Caco-2 (cell line): ENCODE measurements at regions not wholly inside any gene's neighbourhood (a gene's known extent, or its start where the extent isn't known, plus 50 kb on each side); places are given as distances from the start of the nearest gene placed in this dataset.

Experiments used
- BruUV-seq: library from RNA; stranded (reverse); fragments of 400-500 nt; replicated peaks from 2 replicates; lab custom pipeline; 2021; lab: Mats Ljungman, UMichigan
- CTCF ChIA-PET: fragments of 300-600 bp; sonication (Branson Sonifier 250); formaldehyde crosslinking; loops from one replicate; lab custom pipeline; 2022; ENCODE audit warnings: antibody characterized with exemption; lab: Charles Lee
- POLR2A ChIA-PET: fragments of 300-600 bp; sonication (Branson Sonifier 250); formaldehyde crosslinking; loops from one replicate; lab custom pipeline; 2022; ENCODE audit warnings: antibody characterized with exemption; lab: Charles Lee
- DNase-seq, 2 experiments: peaks; one replicate each; pipeline versions ENCODE4 v3.0.0 to v3.0.0-alpha.2; 2020 to 2022
- H3K27me3 ChIP-seq: replicated peaks from 2 replicates; pipeline ENCODE4 v1.6.0; 2011; ENCODE audit warnings: low read length; ENCODE audit not compliant: control insufficient read depth, insufficient read depth
- H3K36me3 ChIP-seq: 2 replicates; pipeline ENCODE4 v1.5.1; 2011; ENCODE audit warnings: low read length; ENCODE audit not compliant: control insufficient read depth, insufficient read depth
- H3K4me1 ChIP-seq: fragments of 250-450 bp; sonication (Bioruptor Pico); 2 replicates; pipeline ENCODE4 v1.5.1; 2020; ENCODE audit warnings: mild to moderate bottlenecking
- H3K4me3 ChIP-seq: 2 replicates; pipeline ENCODE4 v1.5.1; 2011; ENCODE audit warnings: low read depth, mild to moderate bottlenecking, control low read depth, low read length
- H3K9me3 ChIP-seq: fragments of 250-450 bp; sonication (Bioruptor Pico); 2 replicates; pipeline ENCODE4 v1.5.1; 2020; ENCODE audit warnings: mild to moderate bottlenecking, moderate library complexity
- H3K27ac Mint-ChIP-seq: one replicate; pipeline ENCODE4 v1.8.0; 2022; ENCODE audit warnings: mixed read lengths; ENCODE audit not compliant: unreplicated experiment
- H3K27me3 Mint-ChIP-seq: one replicate; pipeline ENCODE4 v1.8.0; 2022; ENCODE audit warnings: mixed read lengths; ENCODE audit not compliant: insufficient read depth, unreplicated experiment
- H3K36me3 Mint-ChIP-seq: one replicate; pipeline ENCODE4 v1.8.0; 2022; ENCODE audit warnings: mild to moderate bottlenecking, mixed read lengths; ENCODE audit not compliant: insufficient read depth, unreplicated experiment
- H3K4me1 Mint-ChIP-seq: one replicate; pipeline ENCODE4 v1.8.0; 2022; ENCODE audit warnings: low read depth, mixed read lengths; ENCODE audit not compliant: unreplicated experiment
- H3K4me3 Mint-ChIP-seq: one replicate; pipeline ENCODE4 v1.8.0; 2022; ENCODE audit warnings: mild to moderate bottlenecking, moderate library complexity, mixed read lengths; ENCODE audit not compliant: unreplicated experiment
- H3K9me3 Mint-ChIP-seq: one replicate; pipeline ENCODE4 v1.8.0; 2022; ENCODE audit warnings: mixed read lengths; ENCODE audit not compliant: unreplicated experiment
- CTCF ChIP-seq, 2 experiments: fragments of 200-600 bp in 1 of 2; IDR thresholded peaks; 1 replicate in 1 of 2; 2 replicates in 1 of 2; pipeline versions ENCODE4 v1.5.1 to v1.8.0; 2011 to 2022; ENCODE audit warnings: antibody characterized with exemption in 1 of 2, control low read depth in 1 of 2, inconsistent platforms in 1 of 2, low read depth in 1 of 2, low read length in 1 of 2, mild to moderate bottlenecking in 1 of 2, moderate library complexity in 1 of 2; ENCODE audit not compliant: insufficient read depth in 1 of 2, severe bottlenecking in 1 of 2, unreplicated experiment in 1 of 2
- intact Hi-C: fragments of 100-400 bp; cut with micrococcal nuclease; formaldehyde crosslinking; loops from one replicate; pipeline ENCODE4 v1.10.0; 2022; ENCODE audit not compliant: unreplicated experiment

GRCh38 chr3:3639078-3639477 lies 160.2 kb upstream of the LRRN1 start:
- Histone ChIP-seq H3K4me1 (peaks cover 15% of the 10 kb centered on the region), H3K27me3 (no peaks in the 10 kb centered on the region), H3K9me3 (no peaks in the 10 kb centered on the region), H3K4me3 (no peak overlapping the region), H3K36me3 (no peaks in the 10 kb centered on the region)
- Mint-ChIP-seq H3K4me3 (no peak overlapping the region), H3K4me1 (peaks cover 14% of the 10 kb centered on the region), H3K36me3 (no peaks in the 10 kb centered on the region), H3K27me3 (no peaks in the 10 kb centered on the region), H3K9me3 (no peaks in the 10 kb centered on the region), H3K27ac (no peak overlapping the region)
- POLR2A ChIA-PET, result no interaction called here
- CTCF ChIA-PET, result no interaction called here
- BruUV-seq, result no TSS peak
- intact Hi-C loops, result no loop called here
- no peak for DNase-seq
- no peak for TF ChIP-seq CTCF (IDR thresholded peaks at IDR 0.05; ENCODE audit: insufficient read depth in 1 of 2, low read depth in 1 of 2, low read length in 1 of 2, severe bottlenecking in 1 of 2, unreplicated experiment in 1 of 2)

DNA sequence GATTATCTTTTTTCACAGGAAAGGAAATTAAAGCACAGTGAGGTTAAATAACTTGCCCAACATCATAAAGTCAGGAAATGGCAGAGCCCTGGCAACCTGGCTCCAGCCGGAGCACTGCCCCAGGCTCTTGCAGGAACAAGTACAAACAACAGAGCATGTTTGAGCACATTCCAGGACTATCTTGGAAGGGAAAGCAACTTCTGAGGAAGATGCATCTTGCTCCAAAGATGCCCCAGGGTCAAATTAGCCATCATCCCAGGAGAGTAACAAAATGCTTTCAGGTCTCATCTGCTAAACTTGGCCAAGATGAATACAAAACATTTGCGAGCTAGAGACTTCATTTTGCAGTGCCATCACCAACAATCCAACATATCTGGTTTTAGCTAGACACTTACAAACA lies 162.4 kb upstream of the LRRN1 start:
- H3K36me3 ChIP-seq, result no peaks in the 10 kb centered on the region
- no peaks in the 10 kb centered on the region for H3K9me3 ChIP-seq
- Mint-ChIP-seq H3K9me3 (no peaks in the 10 kb centered on the region), H3K4me1 (peaks cover 14% of the 10 kb centered on the region), H3K27me3 (no peaks in the 10 kb centered on the region), H3K27ac (no peak overlapping the region), H3K4me3 (no peak overlapping the region), H3K36me3 (no peaks in the 10 kb centered on the region)
- BruUV-seq, result no TSS peak
- CTCF ChIA-PET, result no interaction called here
- POLR2A ChIA-PET, result no interaction called here
- TF ChIP-seq CTCF (IDR thresholded peaks at IDR 0.05; ENCODE audit: insufficient read depth in 1 of 2, low read depth in 1 of 2, low read length in 1 of 2, severe bottlenecking in 1 of 2, unreplicated experiment in 1 of 2), result no peak
- H3K4me1 ChIP-seq, result peaks cover 15% of the 10 kb centered on the region
- H3K27me3 ChIP-seq, result no peaks in the 10 kb centered on the region
- intact Hi-C loops, result no loop called here
- peak; percentile 26 to 50 for DNase-seq
- no peak overlapping the region for H3K4me3 ChIP-seq

GRCh38 chr3:3635109-3635508 lies 164.1 kb upstream of the LRRN1 start:
- H3K27ac Mint-ChIP-seq, result no peak overlapping the region
- no peaks in the 10 kb centered on the region for H3K36me3 ChIP-seq
- intact Hi-C loops, result no loop called here
- no peaks in the 10 kb centered on the region for H3K27me3 ChIP-seq
- no peaks in the 10 kb centered on the region for H3K9me3 Mint-ChIP-seq
- no peak for DNase-seq
- POLR2A ChIA-PET, result no interaction called here
- no peaks in the 10 kb centered on the region for H3K27me3 Mint-ChIP-seq
- no peak for TF ChIP-seq CTCF (IDR thresholded peaks at IDR 0.05; ENCODE audit: insufficient read depth in 1 of 2, low read depth in 1 of 2, low read length in 1 of 2, severe bottlenecking in 1 of 2, unreplicated experiment in 1 of 2)
- H3K4me3 ChIP-seq, result no peak overlapping the region
- CTCF ChIA-PET, result no interaction called here
- peaks cover 14% of the 10 kb centered on the region for H3K4me1 Mint-ChIP-seq
- no peaks in the 10 kb centered on the region for H3K36me3 Mint-ChIP-seq
- no peaks in the 10 kb centered on the region for H3K9me3 ChIP-seq
- peaks cover 15% of the 10 kb centered on the region for H3K4me1 ChIP-seq
- no TSS peak for BruUV-seq
- no peak overlapping the region for H3K4me3 Mint-ChIP-seq
